ENCODE measurements at regions not wholly inside any gene's neighbourhood (a gene's known extent, or its start where the extent isn't known, plus 50 kb on each side); places are given as distances from the start of the nearest gene placed in this dataset.

DNA sequence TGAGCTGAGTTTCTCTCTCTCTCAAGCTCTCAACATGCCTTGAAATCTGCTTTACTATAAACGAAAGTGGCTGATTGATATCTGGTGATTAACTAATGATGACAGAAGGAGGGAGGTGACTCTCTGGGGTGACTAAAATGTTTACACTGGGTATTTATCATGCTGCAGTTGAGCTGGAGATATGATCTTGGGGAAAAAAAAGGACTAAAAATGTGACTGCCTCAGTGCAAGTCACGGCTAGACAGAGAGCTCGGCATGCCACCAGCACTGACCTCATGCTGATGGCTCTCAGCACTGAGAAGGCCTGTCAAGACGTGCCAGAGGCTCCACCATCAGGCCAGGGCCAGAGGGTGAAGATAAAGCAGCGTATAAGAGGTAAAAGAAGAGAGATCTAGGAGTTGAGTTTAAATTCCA lies 103.1 kb upstream of the SPACA1 start:
- intact Hi-C loops (cut with micrococcal nuclease; ENCODE audit: unreplicated experiment) = loop anchor here (10.0 kb wide), 1 partner anchor 550 kb away; no protein-coding TSS in a partner anchor
- no peaks in the 10 kb centered on the region for H3K36me3 ChIP-seq (ENCODE audit: insufficient read depth, low read length, poor library complexity, severe bottlenecking)
- H3K27me3 ChIP-seq (replicated peaks; ENCODE audit: insufficient read depth, low read depth, low read length, poor library complexity) = no peaks in the 10 kb centered on the region
- POLR2A ChIA-PET (ENCODE audit: low non-redundant PET) = no interaction called here
- no peak for DNase-seq (ENCODE audit: low spot score)
- no TSS peak for BruUV-seq (replicated peaks)
- TF ChIP-seq, protein P1, sequence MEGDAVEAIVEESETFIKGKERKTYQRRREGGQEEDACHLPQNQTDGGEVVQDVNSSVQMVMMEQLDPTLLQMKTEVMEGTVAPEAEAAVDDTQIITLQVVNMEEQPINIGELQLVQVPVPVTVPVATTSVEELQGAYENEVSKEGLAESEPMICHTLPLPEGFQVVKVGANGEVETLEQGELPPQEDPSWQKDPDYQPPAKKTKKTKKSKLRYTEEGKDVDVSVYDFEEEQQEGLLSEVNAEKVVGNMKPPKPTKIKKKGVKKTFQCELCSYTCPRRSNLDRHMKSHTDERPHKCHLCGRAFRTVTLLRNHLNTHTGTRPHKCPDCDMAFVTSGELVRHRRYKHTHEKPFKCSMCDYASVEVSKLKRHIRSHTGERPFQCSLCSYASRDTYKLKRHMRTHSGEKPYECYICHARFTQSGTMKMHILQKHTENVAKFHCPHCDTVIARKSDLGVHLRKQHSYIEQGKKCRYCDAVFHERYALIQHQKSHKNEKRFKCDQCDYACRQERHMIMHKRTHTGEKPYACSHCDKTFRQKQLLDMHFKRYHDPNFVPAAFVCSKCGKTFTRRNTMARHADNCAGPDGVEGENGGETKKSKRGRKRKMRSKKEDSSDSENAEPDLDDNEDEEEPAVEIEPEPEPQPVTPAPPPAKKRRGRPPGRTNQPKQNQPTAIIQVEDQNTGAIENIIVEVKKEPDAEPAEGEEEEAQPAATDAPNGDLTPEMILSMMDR (conservative IDR thresholded peaks at IDR 0.05; ENCODE audit: low read depth, low read length) = no peak
- no peak for TF ChIP-seq EZH2 (IDR thresholded peaks at IDR 0.05; ENCODE audit: borderline replicate concordance, low read depth, low read length, poor library complexity, severe bottlenecking)
- H3K4me1 ChIP-seq (ENCODE audit: insufficient read depth, low read length, poor library complexity, severe bottlenecking) = no peaks in the 10 kb centered on the region
- no peaks in the 10 kb centered on the region for H3K9me3 ChIP-seq (ENCODE audit: low read depth, low read length, poor library complexity, severe bottlenecking)
- H3K27ac ChIP-seq (ENCODE audit: low read depth, low read length, poor library complexity, severe bottlenecking) = no peak overlapping the region
- CTCF ChIA-PET = interaction anchor here (1.0 kb wide), 1 partner anchor 14 kb away, joined by 3 read pairs; no protein-coding TSS in a partner anchor
- no peak overlapping the region for H3K4me3 ChIP-seq (ENCODE audit: low read depth, low read length, poor library complexity, severe bottlenecking)

DNA sequence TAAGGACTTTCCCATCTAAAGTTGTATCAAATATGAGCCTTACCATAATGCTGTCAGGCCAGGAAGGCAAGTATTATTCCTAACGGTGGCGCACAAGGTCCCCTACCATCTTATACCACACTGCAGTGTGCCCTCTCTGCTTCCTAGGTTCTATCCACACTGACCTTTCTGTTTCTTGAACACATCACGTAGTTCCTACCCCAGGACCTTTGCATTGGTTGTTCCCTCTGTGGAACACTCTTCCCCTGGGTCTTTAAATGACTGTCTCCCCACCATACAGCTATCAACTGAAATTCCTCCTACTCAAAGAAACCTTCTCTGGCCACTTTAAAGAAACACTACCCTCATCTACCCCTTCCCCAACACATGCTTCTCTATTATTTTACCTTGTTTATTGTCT lies 104.5 kb upstream of the SPACA1 start:
- no peak for DNase-seq (ENCODE audit: low spot score)

DNA sequence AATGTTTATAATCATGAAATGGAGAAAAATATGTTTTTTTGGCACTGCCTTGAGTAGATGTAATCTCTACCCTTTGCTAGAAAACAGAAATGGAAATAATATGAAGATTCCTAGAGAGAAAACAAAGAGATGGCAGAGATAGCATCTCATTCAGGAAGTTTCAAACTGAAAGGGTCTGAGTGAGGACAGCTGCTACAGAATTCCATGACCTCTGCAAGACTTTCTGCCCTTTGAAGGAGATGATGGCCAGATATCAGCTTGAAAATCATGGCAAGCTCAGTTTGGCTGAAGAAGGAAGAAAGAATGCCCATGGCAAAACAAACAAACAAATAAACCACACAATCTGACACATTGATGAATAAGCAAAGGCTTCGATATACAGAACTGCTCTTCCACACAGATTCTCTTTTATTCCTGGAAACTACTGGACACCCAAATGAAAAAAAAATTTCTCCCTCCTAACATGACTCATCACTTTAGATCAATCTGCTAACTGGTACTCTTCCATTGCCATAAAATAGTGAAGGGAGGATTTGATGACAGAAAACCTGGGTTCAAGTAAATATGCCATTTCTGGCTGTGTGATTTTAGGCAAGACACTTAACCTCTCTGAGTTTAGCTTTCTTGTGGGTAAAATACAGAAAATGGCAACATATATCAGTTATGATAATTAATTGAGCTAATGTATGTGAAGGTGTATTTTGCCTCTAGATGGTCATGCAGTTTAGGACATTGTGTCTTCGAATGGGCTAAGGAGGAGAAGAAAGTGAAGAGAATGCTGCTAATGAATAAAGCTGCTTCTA lies 105.9 kb upstream of the SPACA1 start:
- H3K4me1 ChIP-seq (ENCODE audit: insufficient read depth, low read length, poor library complexity, severe bottlenecking) = no peaks in the 10 kb centered on the region
- no peak for TF ChIP-seq EZH2 (IDR thresholded peaks at IDR 0.05; ENCODE audit: borderline replicate concordance, low read depth, low read length, poor library complexity, severe bottlenecking)
- TF ChIP-seq, protein P1 (conservative IDR thresholded peaks at IDR 0.05; ENCODE audit: low read depth, low read length) = no peak
- intact Hi-C loops (cut with micrococcal nuclease; ENCODE audit: unreplicated experiment) = loop anchor here (10.0 kb wide), 1 partner anchor 547 kb away; no protein-coding TSS in a partner anchor
- BruUV-seq (replicated peaks) = no TSS peak
- no peak for DNase-seq (ENCODE audit: low spot score)
- H3K36me3 ChIP-seq (ENCODE audit: insufficient read depth, low read length, poor library complexity, severe bottlenecking) = no peaks in the 10 kb centered on the region
- H3K4me3 ChIP-seq (ENCODE audit: low read depth, low read length, poor library complexity, severe bottlenecking) = no peak overlapping the region
- no peaks in the 10 kb centered on the region for H3K27me3 ChIP-seq (replicated peaks; ENCODE audit: insufficient read depth, low read depth, low read length, poor library complexity)
- ChIA-PET POLR2A (ENCODE audit: low non-redundant PET) (no interaction called here), CTCF (no interaction called here)
- H3K27ac ChIP-seq (ENCODE audit: low read depth, low read length, poor library complexity, severe bottlenecking) = no peak overlapping the region
- no peaks in the 10 kb centered on the region for H3K9me3 ChIP-seq (ENCODE audit: low read depth, low read length, poor library complexity, severe bottlenecking)

More for the DNA sequence above, 104.5 kb upstream of the SPACA1 start:
- Histone ChIP-seq H3K27me3 (replicated peaks; ENCODE audit: insufficient read depth, low read depth, low read length, poor library complexity) (no peaks in the 10 kb centered on the region), H3K36me3 (ENCODE audit: insufficient read depth, low read length, poor library complexity, severe bottlenecking) (no peaks in the 10 kb centered on the region), H3K4me1 (ENCODE audit: insufficient read depth, low read length, poor library complexity, severe bottlenecking) (no peaks in the 10 kb centered on the region), H3K4me3 (ENCODE audit: low read depth, low read length, poor library complexity, severe bottlenecking) (no peak overlapping the region), H3K27ac (ENCODE audit: low read depth, low read length, poor library complexity, severe bottlenecking) (no peak overlapping the region), H3K9me3 (ENCODE audit: low read depth, low read length, poor library complexity, severe bottlenecking) (no peaks in the 10 kb centered on the region)
- BruUV-seq (replicated peaks) = no TSS peak
- TF ChIP-seq, protein P1 (conservative IDR thresholded peaks at IDR 0.05; ENCODE audit: low read depth, low read length) = no peak
- no peak for TF ChIP-seq EZH2 (IDR thresholded peaks at IDR 0.05; ENCODE audit: borderline replicate concordance, low read depth, low read length, poor library complexity, severe bottlenecking)
- ChIA-PET CTCF (no interaction called here), POLR2A (ENCODE audit: low non-redundant PET) (interaction anchor here (0.6 kb wide), 1 partner anchor 21 kb away, joined by 3 read pairs; no protein-coding TSS in a partner anchor)
- intact Hi-C loops (cut with micrococcal nuclease; ENCODE audit: unreplicated experiment) = loop anchor here (10.0 kb wide), 1 partner anchor 548 kb away; no protein-coding TSS in a partner anchor
